ENCODE measurements at regions not wholly inside any gene's neighbourhood (a gene's known extent, or its start where the extent isn't known, plus 50 kb on each side); places are given as distances from the start of the nearest gene placed in this dataset.

GRCh38 chr14:98371141-98371540 is 900.9 kb downstream of the BCL11B start:
- peaks cover 0 to 13% (median 11%) of the 10 kb centered on the region in 5 donors for H3K4me1 ChIP-seq (ENCODE audit: control insufficient read depth in 5 of 5, insufficient read depth in 5 of 5, low read length in 5 of 5)
- H3K27me3 ChIP-seq (ENCODE audit: control insufficient read depth in 5 of 5, insufficient read depth in 4 of 5, low read length in 5 of 5) = no peaks in the 10 kb centered on the region
- no peak overlapping the region for H3K4me3 ChIP-seq (ENCODE audit: low read depth in 1 of 5, low read length in 5 of 5)
- H3K27ac ChIP-seq (ENCODE audit: low read depth, low read length) = no peak overlapping the region
- H3K9me3 ChIP-seq (ENCODE audit: control insufficient read depth in 5 of 5, low read length in 5 of 5) = no peaks in the 10 kb centered on the region
- no peaks in the 10 kb centered on the region for H3K36me3 ChIP-seq (ENCODE audit: control insufficient read depth in 5 of 5, insufficient read depth in 5 of 5, low read length in 5 of 5)
- H3K9ac ChIP-seq (ENCODE audit: low read length in 5 of 5) = no peak overlapping the region

GRCh38 chr14:98374136-98374535 is 897.9 kb downstream of the BCL11B start:
- H3K27ac ChIP-seq (ENCODE audit: low read depth, low read length) = no peak overlapping the region
- H3K36me3 ChIP-seq (ENCODE audit: control insufficient read depth in 5 of 5, insufficient read depth in 5 of 5, low read length in 5 of 5) = no peaks in the 10 kb centered on the region
- H3K9ac ChIP-seq (ENCODE audit: low read length in 5 of 5) = no peak overlapping the region
- no peak overlapping the region for H3K4me3 ChIP-seq (ENCODE audit: low read depth in 1 of 5, low read length in 5 of 5)
- H3K9me3 ChIP-seq (ENCODE audit: control insufficient read depth in 5 of 5, low read length in 5 of 5) = no peaks in the 10 kb centered on the region
- peaks cover 0 to 13% (median 11%) of the 10 kb centered on the region in 5 donors for H3K4me1 ChIP-seq (ENCODE audit: control insufficient read depth in 5 of 5, insufficient read depth in 5 of 5, low read length in 5 of 5)
- H3K27me3 ChIP-seq (ENCODE audit: control insufficient read depth in 5 of 5, insufficient read depth in 4 of 5, low read length in 5 of 5) = no peaks in the 10 kb centered on the region

GRCh38 chr14:98375566-98375965 is 896.4 kb downstream of the BCL11B start:
- no peaks in the 10 kb centered on the region for H3K9me3 ChIP-seq (ENCODE audit: control insufficient read depth in 5 of 5, low read length in 5 of 5)
- no peaks in the 10 kb centered on the region for H3K27me3 ChIP-seq (ENCODE audit: control insufficient read depth in 5 of 5, insufficient read depth in 4 of 5, low read length in 5 of 5)
- peaks cover 0 to 8% (median 6%) of the 10 kb centered on the region in 5 donors for H3K4me1 ChIP-seq (ENCODE audit: control insufficient read depth in 5 of 5, insufficient read depth in 5 of 5, low read length in 5 of 5)

GRCh38 chr14:98379830-98380229 is 892.2 kb downstream of the BCL11B start:
- H3K9me3 ChIP-seq (ENCODE audit: control insufficient read depth in 5 of 5, low read length in 5 of 5) = peaks cover 0 to 3% (median 0%) of the 10 kb centered on the region in 5 donors
- H3K9ac ChIP-seq (ENCODE audit: low read length in 5 of 5) = no peak overlapping the region
- H3K4me3 ChIP-seq (ENCODE audit: low read depth in 1 of 5, low read length in 5 of 5) = no peak overlapping the region
- no peaks in the 10 kb centered on the region for H3K4me1 ChIP-seq (ENCODE audit: control insufficient read depth in 5 of 5, insufficient read depth in 5 of 5, low read length in 5 of 5)
- H3K27ac ChIP-seq (ENCODE audit: low read depth, low read length) = no peak overlapping the region
- H3K27me3 ChIP-seq (ENCODE audit: control insufficient read depth in 5 of 5, insufficient read depth in 4 of 5, low read length in 5 of 5) = peaks cover 0 to 2% (median 0%) of the 10 kb centered on the region in 5 donors
- no peaks in the 10 kb centered on the region for H3K36me3 ChIP-seq (ENCODE audit: control insufficient read depth in 5 of 5, insufficient read depth in 5 of 5, low read length in 5 of 5)

More at GRCh38 chr14:98375566-98375965, 896.4 kb downstream of the BCL11B start:
- no peak overlapping the region for H3K4me3 ChIP-seq (ENCODE audit: low read depth in 1 of 5, low read length in 5 of 5)
- no peaks in the 10 kb centered on the region for H3K36me3 ChIP-seq (ENCODE audit: control insufficient read depth in 5 of 5, insufficient read depth in 5 of 5, low read length in 5 of 5)
- no peak overlapping the region for H3K27ac ChIP-seq (ENCODE audit: low read depth, low read length)
- no peak overlapping the region for H3K9ac ChIP-seq (ENCODE audit: low read length in 5 of 5)

- Histone ChIP-seq H3K4me1 (ENCODE audit: control insufficient read depth in 5 of 5, insufficient read depth in 5 of 5, low read length in 5 of 5) (no peaks in the 10 kb centered on the region), H3K27me3 (ENCODE audit: control insufficient read depth in 5 of 5, insufficient read depth in 4 of 5, low read length in 5 of 5) (peaks cover 0 to 2% (median 0%) of the 10 kb centered on the region in 5 donors), H3K36me3 (ENCODE audit: control insufficient read depth in 5 of 5, insufficient read depth in 5 of 5, low read length in 5 of 5) (no peaks in the 10 kb centered on the region), H3K27ac (ENCODE audit: low read depth, low read length) (no peak overlapping the region), H3K9me3 (ENCODE audit: control insufficient read depth in 5 of 5, low read length in 5 of 5) (peaks cover 0 to 6% (median 0%) of the 10 kb centered on the region in 5 donors), H3K9ac (ENCODE audit: low read length in 5 of 5) (no peak overlapping the region), H3K4me3 (ENCODE audit: low read depth in 1 of 5, low read length in 5 of 5) (no peak overlapping the region)
Observed at GRCh38 chr14:98382662-98383061, 889.3 kb downstream of the BCL11B start.

- Histone ChIP-seq H3K9ac (ENCODE audit: low read length in 5 of 5) (no peak overlapping the region), H3K9me3 (ENCODE audit: control insufficient read depth in 5 of 5, low read length in 5 of 5) (peaks cover 0 to 6% (median 0%) of the 10 kb centered on the region in 5 donors), H3K27me3 (ENCODE audit: control insufficient read depth in 5 of 5, insufficient read depth in 4 of 5, low read length in 5 of 5) (peaks cover 0 to 2% (median 0%) of the 10 kb centered on the region in 5 donors), H3K36me3 (ENCODE audit: control insufficient read depth in 5 of 5, insufficient read depth in 5 of 5, low read length in 5 of 5) (no peaks in the 10 kb centered on the region), H3K27ac (ENCODE audit: low read depth, low read length) (no peak overlapping the region), H3K4me3 (ENCODE audit: low read depth in 1 of 5, low read length in 5 of 5) (no peak overlapping the region), H3K4me1 (ENCODE audit: control insufficient read depth in 5 of 5, insufficient read depth in 5 of 5, low read length in 5 of 5) (no peaks in the 10 kb centered on the region)
Observed at GRCh38 chr14:98385851-98386250, 886.1 kb downstream of the BCL11B start.

- Histone ChIP-seq H3K9me3 (ENCODE audit: control insufficient read depth in 5 of 5, low read length in 5 of 5) (no peaks in the 10 kb centered on the region), H3K4me1 (ENCODE audit: control insufficient read depth in 5 of 5, insufficient read depth in 5 of 5, low read length in 5 of 5) (no peaks in the 10 kb centered on the region), H3K9ac (ENCODE audit: low read length in 5 of 5) (no peak overlapping the region), H3K36me3 (ENCODE audit: control insufficient read depth in 5 of 5, insufficient read depth in 5 of 5, low read length in 5 of 5) (no peaks in the 10 kb centered on the region), H3K4me3 (ENCODE audit: low read depth in 1 of 5, low read length in 5 of 5) (no peak overlapping the region), H3K27me3 (ENCODE audit: control insufficient read depth in 5 of 5, insufficient read depth in 4 of 5, low read length in 5 of 5) (no peaks in the 10 kb centered on the region), H3K27ac (ENCODE audit: low read depth, low read length) (no peak overlapping the region)
Observed at GRCh38 chr14:98391061-98391460, 880.9 kb downstream of the BCL11B start.

- Histone ChIP-seq H3K27me3 (ENCODE audit: control insufficient read depth in 5 of 5, insufficient read depth in 4 of 5, low read length in 5 of 5) (no peaks in the 10 kb centered on the region), H3K9me3 (ENCODE audit: control insufficient read depth in 5 of 5, low read length in 5 of 5) (no peaks in the 10 kb centered on the region), H3K36me3 (ENCODE audit: control insufficient read depth in 5 of 5, insufficient read depth in 5 of 5, low read length in 5 of 5) (no peaks in the 10 kb centered on the region), H3K27ac (ENCODE audit: low read depth, low read length) (no peak overlapping the region), H3K4me3 (ENCODE audit: low read depth in 1 of 5, low read length in 5 of 5) (no peak overlapping the region), H3K9ac (ENCODE audit: low read length in 5 of 5) (no peak overlapping the region), H3K4me1 (ENCODE audit: control insufficient read depth in 5 of 5, insufficient read depth in 5 of 5, low read length in 5 of 5) (no peaks in the 10 kb centered on the region)
Observed at GRCh38 chr14:98393527-98393926, 878.5 kb downstream of the BCL11B start.

GRCh38 chr14:98404811-98405210 is 867.2 kb downstream of the BCL11B start:
- H3K36me3 ChIP-seq (ENCODE audit: control insufficient read depth in 5 of 5, insufficient read depth in 5 of 5, low read length in 5 of 5) = no peaks in the 10 kb centered on the region
- no peaks in the 10 kb centered on the region for H3K4me1 ChIP-seq (ENCODE audit: control insufficient read depth in 5 of 5, insufficient read depth in 5 of 5, low read length in 5 of 5)
- H3K27me3 ChIP-seq (ENCODE audit: control insufficient read depth in 5 of 5, insufficient read depth in 4 of 5, low read length in 5 of 5) = peaks cover 0 to 2% (median 0%) of the 10 kb centered on the region in 5 donors
- no peaks in the 10 kb centered on the region for H3K9me3 ChIP-seq (ENCODE audit: control insufficient read depth in 5 of 5, low read length in 5 of 5)
- H3K27ac ChIP-seq (ENCODE audit: low read depth, low read length) = no peak overlapping the region
- no peak overlapping the region for H3K9ac ChIP-seq (ENCODE audit: low read length in 5 of 5)
- H3K4me3 ChIP-seq (ENCODE audit: low read depth in 1 of 5, low read length in 5 of 5) = no peak overlapping the region

- no peak overlapping the region for H3K9ac ChIP-seq (ENCODE audit: low read length in 5 of 5)
- H3K27me3 ChIP-seq (ENCODE audit: control insufficient read depth in 5 of 5, insufficient read depth in 4 of 5, low read length in 5 of 5) = peaks cover 0 to 2% (median 0%) of the 10 kb centered on the region in 5 donors
- no peaks in the 10 kb centered on the region for H3K36me3 ChIP-seq (ENCODE audit: control insufficient read depth in 5 of 5, insufficient read depth in 5 of 5, low read length in 5 of 5)
- H3K4me3 ChIP-seq (ENCODE audit: low read depth in 1 of 5, low read length in 5 of 5) = no peak overlapping the region
- no peaks in the 10 kb centered on the region for H3K4me1 ChIP-seq (ENCODE audit: control insufficient read depth in 5 of 5, insufficient read depth in 5 of 5, low read length in 5 of 5)
- H3K27ac ChIP-seq (ENCODE audit: low read depth, low read length) = no peak overlapping the region
- H3K9me3 ChIP-seq (ENCODE audit: control insufficient read depth in 5 of 5, low read length in 5 of 5) = no peaks in the 10 kb centered on the region
Observed at GRCh38 chr14:98408024-98408555, 863.9 kb downstream of the BCL11B start.

All from subcutaneous abdominal adipose tissue (tissue), 5 donors.